ENCODE measurements at regions not wholly inside any gene's neighbourhood (a gene's known extent, or its start where the extent isn't known, plus 50 kb on each side); places are given as distances from the start of the nearest gene placed in this dataset.

- H4K8ac ChIP-seq (ENCODE audit: extremely low read depth, insufficient read depth, low read length), result no peak overlapping the region
- H2BK20ac ChIP-seq (ENCODE audit: low read length), result no peak overlapping the region
- no peak overlapping the region for H3K23ac ChIP-seq (ENCODE audit: insufficient read length)
- H3K27me3 ChIP-seq (replicated peaks in 1 of 4; ENCODE audit: control insufficient read depth in 3 of 4, extremely low read depth in 1 of 4, insufficient read depth in 3 of 4, low read length in 3 of 4), result no peaks in the 10 kb centered on the region
- H4K20me1 ChIP-seq (replicated peaks in 1 of 2; ENCODE audit: control insufficient read depth in 1 of 2, insufficient read depth in 2 of 2, low read length in 2 of 2), result no peaks in the 10 kb centered on the region
- CTCF ChIA-PET (ENCODE audit: partially characterized antibody), result interaction anchor here (0.6 to 1.9 kb wide), 3 partner anchors 11 to 1391 kb away, joined by 3 to 4 read pairs (median 3); no protein-coding TSS in a partner anchor
- FAIRE-seq, result no peak
- POLR2A ChIA-PET (ENCODE audit: partially characterized antibody), result no interaction called here
- H4K91ac ChIP-seq (replicated peaks; ENCODE audit: insufficient read length, low read length), result no peak overlapping the region
- H3K27ac ChIP-seq (ENCODE audit: low read depth, low read length), result no peak overlapping the region
- no peak overlapping the region for H2AFZ ChIP-seq (ENCODE audit: low read length)
- H2BK120ac ChIP-seq (replicated peaks; ENCODE audit: low read depth, low read length), result no peak overlapping the region
- no peak overlapping the region for H3K4me3 ChIP-seq (ENCODE audit: extremely low read depth in 1 of 4, insufficient read depth in 2 of 4, low read depth in 3 of 4, low read length in 4 of 4)
- no peaks in the 10 kb centered on the region for H3K79me1 ChIP-seq (ENCODE audit: low read depth, low read length)
- no peaks in the 10 kb centered on the region for H3K36me3 ChIP-seq (ENCODE audit: control insufficient read depth in 2 of 4, insufficient read depth in 4 of 4, low read length in 3 of 4)
- H3K9me3 ChIP-seq (ENCODE audit: insufficient read depth in 2 of 2, low read depth in 1 of 2, low read length in 1 of 2), result no peaks in the 10 kb centered on the region
- H3K4me1 ChIP-seq (replicated peaks in 1 of 4; ENCODE audit: control insufficient read depth in 3 of 4, insufficient read depth in 4 of 4, low read length in 3 of 4), result peaks cover 0 to 8% (median 3%) of the 10 kb centered on the region in 4 experiments; a peak in 5 of 7 replicates
- no peak for DNase-seq (ENCODE audit: low read depth in 1 of 2, low spot score in 2 of 2)
- H3K56ac ChIP-seq (replicated peaks; ENCODE audit: insufficient read length, low read depth, low read length), result no peak overlapping the region
- no peak overlapping the region for H3K4me2 ChIP-seq (ENCODE audit: insufficient read depth in 1 of 2, low read depth in 2 of 2, low read length in 2 of 2)
- H2BK12ac ChIP-seq (ENCODE audit: low read depth, low read length), result no peak overlapping the region
- no peak overlapping the region for H3K18ac ChIP-seq (ENCODE audit: extremely low read depth, low read length)
- no peaks in the 10 kb centered on the region for H3K79me2 ChIP-seq (ENCODE audit: control insufficient read depth in 1 of 2, insufficient read depth in 2 of 2, low read length in 2 of 2)
- H3K14ac ChIP-seq (ENCODE audit: insufficient read length), result no peak overlapping the region
- H3K4ac ChIP-seq (replicated peaks; ENCODE audit: insufficient read length, low read depth, low read length), result no peak overlapping the region
- H2BK15ac ChIP-seq (ENCODE audit: low read length), result no peak overlapping the region
- H3K23me2 ChIP-seq (ENCODE audit: low read depth, low read length), result peaks cover 5% of the 10 kb centered on the region; the same call in 1 of the 2 replicates
- no peak overlapping the region for H2AK5ac ChIP-seq (ENCODE audit: low read depth, low read length)
- H4K5ac ChIP-seq (ENCODE audit: insufficient read length, low read depth, low read length), result no peak overlapping the region
- H2BK5ac ChIP-seq (ENCODE audit: low read depth, low read length), result no peak overlapping the region
- WGBS, 2 experiments (ENCODE audit: extremely low coverage in 1 of 2, insufficient coverage in 1 of 2, insufficient read length in 1 of 2, insufficient replicate concordance in 2 of 2, low coverage in 1 of 2, low lambda C conversion rate in 2 of 2, missing lambda C conversion rate in 1 of 2), result 93% methylated on average over 7 of the region's 7 CpGs; no CpG with 5 or more reads in 1 of the 2 experiments
- H3K9ac ChIP-seq (replicated peaks in 1 of 4; ENCODE audit: extremely low read depth in 1 of 4, low read depth in 3 of 4, low read length in 3 of 4), result no peak overlapping the region
- TF ChIP-seq SIX5 (IDR thresholded peaks at IDR 0.05; ENCODE audit: low read depth, low read length), result no peak
- no peak for TF ChIP-seq CTCF (IDR thresholded peaks at IDR 0.05; ENCODE audit: control extremely low read depth in 1 of 3, insufficient read depth in 1 of 3, low read depth in 1 of 3, low read length in 3 of 3)
- no peak for TF ChIP-seq FOSL1 (IDR thresholded peaks at IDR 0.05; ENCODE audit: insufficient read depth, low read depth, low read length)
- no peak for TF ChIP-seq EGR1 (IDR thresholded peaks at IDR 0.05; ENCODE audit: borderline replicate concordance, low read depth, low read length)
- no peak for TF ChIP-seq CHD2 (IDR thresholded peaks at IDR 0.05; ENCODE audit: low read length)
- no peak for TF ChIP-seq MAFK (IDR thresholded peaks at IDR 0.05; ENCODE audit: low read depth, low read length)
- no peak for TF ChIP-seq ZNF274 (IDR thresholded peaks at IDR 0.05; ENCODE audit: borderline replicate concordance, extremely low read depth, low read length)
- TF ChIP-seq POLR2AphosphoS5 (IDR thresholded peaks at IDR 0.05; ENCODE audit: low read depth, low read length), result no peak
- TF ChIP-seq CBX8 (IDR thresholded peaks at IDR 0.05; ENCODE audit: borderline replicate concordance, low read depth, low read length), result no peak
- TF ChIP-seq RAD21 (IDR thresholded peaks at IDR 0.05 in 1 of 2, conservative IDR thresholded peaks at IDR 0.05 in 1 of 2; ENCODE audit: low read depth in 2 of 2, low read length in 2 of 2), result no peak
- no peak for TF ChIP-seq ATF3 (IDR thresholded peaks at IDR 0.05; ENCODE audit: insufficient read depth, low read depth, low read length)
- TF ChIP-seq CREB1 (IDR thresholded peaks at IDR 0.05), result no peak
Observed at GRCh38 chr12:126910570-126910969, 1356.4 kb upstream of the TMEM132C start.
